Omental fat pad (tissue), 3 donors: ENCODE measurements at regions not wholly inside any gene's neighbourhood (a gene's known extent, or its start where the extent isn't known, plus 50 kb on each side); places are given as distances from the start of the nearest gene placed in this dataset.

Experiments used
- ATAC-seq: fragments of 150-250 bp; one replicate; pipeline ENCODE4 v1.9.1; 2016; ENCODE audit warnings: mild to moderate bottlenecking, moderate library complexity; ENCODE audit not compliant: low FRiP score
- DNase-seq: peaks from one replicate; pipeline ENCODE4 v3.0.0-alpha.2; 2019; ENCODE audit warnings: low spot score
- CTCF ChIP-seq, 3 donors: fragments of 450-650 bp; IDR thresholded peaks; one replicate each; pipeline ENCODE4 v1.5.1; 2016 to 2017; ENCODE audit warnings: antibody characterized with exemption in 3 of 3, mild to moderate bottlenecking in 3 of 3, moderate library complexity in 2 of 3

- DNase-seq (no peak), ATAC-seq (no peak)
- TF ChIP-seq CTCF (IDR thresholded peaks at IDR 0.05): no peak
These were observed 767.7 kb downstream of the LIG4 start for GRCh38 chr13:107447591-107447990.

DNA sequence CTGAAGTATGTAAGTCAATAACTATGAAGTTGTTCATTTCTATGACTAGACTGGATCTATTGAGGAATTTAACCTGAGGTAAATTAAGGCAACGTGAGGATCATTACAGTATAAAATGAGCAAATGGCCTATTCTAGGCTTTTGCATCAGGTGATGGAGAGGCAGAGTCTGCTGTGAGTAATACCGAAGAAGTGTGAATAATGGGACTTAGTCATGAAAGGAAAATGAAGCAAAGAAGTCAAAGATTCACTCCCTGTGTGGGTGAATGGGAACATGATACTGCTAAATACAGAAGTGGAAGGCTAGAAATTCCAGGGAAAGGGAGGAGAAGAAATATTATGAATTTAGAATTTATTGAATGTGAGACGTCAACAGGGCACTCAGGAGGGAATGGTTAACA, 774.1 kb downstream of the LIG4 start:
- DNase-seq: no peak
- TF ChIP-seq CTCF (IDR thresholded peaks at IDR 0.05): no peak
- peak; percentile 88 for ATAC-seq

GRCh38 chr13:107438251-107438650, 777.1 kb downstream of the LIG4 start:
- ATAC-seq (no peak), DNase-seq (no peak)
- TF ChIP-seq CTCF (IDR thresholded peaks at IDR 0.05): no peak

GRCh38 chr13:107434347-107434746, 781.0 kb downstream of the LIG4 start:
- ATAC-seq: no peak
- no peak for TF ChIP-seq CTCF (IDR thresholded peaks at IDR 0.05)

GRCh38 chr13:107427536-107427935, 787.8 kb downstream of the LIG4 start:
- DNase-seq: no peak
- no peak for TF ChIP-seq CTCF (IDR thresholded peaks at IDR 0.05)
- no peak for ATAC-seq

More at GRCh38 chr13:107434347-107434746, 781.0 kb downstream of the LIG4 start:
- DNase-seq: no peak

DNA sequence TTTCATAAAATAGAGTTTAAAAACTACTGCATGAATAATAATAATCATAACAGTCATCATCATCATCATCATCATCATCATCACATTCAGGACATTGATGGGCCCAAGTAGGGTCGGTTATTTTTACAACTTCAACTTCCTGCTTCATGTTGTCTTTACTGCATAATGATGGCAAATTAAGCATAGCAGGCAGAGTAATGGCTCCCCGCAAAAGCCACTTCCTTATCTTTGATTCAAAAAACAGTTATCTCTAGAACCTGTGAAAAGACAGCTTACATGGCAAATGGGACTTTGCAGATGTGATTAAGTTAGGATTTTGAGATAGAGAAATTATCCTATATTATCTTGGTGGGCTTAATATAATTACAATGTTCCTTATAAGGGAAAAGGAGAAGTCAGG, 792.9 kb downstream of the LIG4 start:
- TF ChIP-seq CTCF (IDR thresholded peaks at IDR 0.05): no peak
- ATAC-seq (no peak), DNase-seq (no peak)

- no peak for DNase-seq
- no peak for TF ChIP-seq CTCF (IDR thresholded peaks at IDR 0.05)
- ATAC-seq: no peak
These were observed 793.4 kb downstream of the LIG4 start for GRCh38 chr13:107421951-107422350.
